SK-N-SH (cell line): ENCODE measurements at regions not wholly inside any gene's neighbourhood (a gene's known extent, or its start where the extent isn't known, plus 50 kb on each side); places are given as distances from the start of the nearest gene placed in this dataset.

Experiments
- CTCF ChIA-PET: fragments of 300-600, 350-600 bp; formaldehyde crosslinking; extraction: SDS; loops from one replicate; lab custom pipeline; 2021; lab: Yijun Ruan, JAX
- POLR2A ChIA-PET: fragments of 350-600 bp; sonication (Branson Sonifier 250); formaldehyde crosslinking; extraction: SDS; loops from one replicate; lab custom pipeline; 2020; ENCODE audit warnings: antibody characterized with exemption, inconsistent platforms; lab: Yijun Ruan, JAX
- DNase-seq: peaks from one replicate; pipeline ENCODE4 v3.0.0; 2012
- H2AFZ ChIP-seq: fragments of 200-600 bp; sonication (generic); 2 replicates; pipeline ENCODE4 v1.8.1; 2016; ENCODE audit warnings: antibody characterized with exemption, mild to moderate bottlenecking, low read depth
- H3F3A ChIP-seq: fragments of 200-600 bp; sonication (generic); replicated peaks from 2 replicates; pipeline ENCODE3; 2016; ENCODE audit warnings: antibody characterized with exemption, mild to moderate bottlenecking; ENCODE audit not compliant: insufficient read depth
- H3K27ac ChIP-seq, 2 experiments: fragments of 200-500 bp in 1 of 2; fragments of 200-600 bp in 1 of 2; sonication (Bioruptor generic) in 1 of 2; sonication (generic), shearing (Covaris generic) in 1 of 2; 2 replicates each; pipeline versions ENCODE4 v1.5.1 to v1.6.1; 2014 to 2016; ENCODE audit warnings: low read depth in 2 of 2, inconsistent platforms in 1 of 2, low read length in 1 of 2, mild to moderate bottlenecking in 1 of 2, mixed read lengths in 1 of 2
- H3K27me3 ChIP-seq: fragments of 200-600 bp; sonication (generic), shearing (Covaris generic); 2 replicates; pipeline ENCODE4 v1.6.1; 2016; ENCODE audit warnings: mixed run types; ENCODE audit not compliant: insufficient read depth
- H3K36me3 ChIP-seq, 2 experiments: fragments of 200-500 bp in 1 of 2; fragments of 200-600 bp in 1 of 2; sonication (Bioruptor generic) in 1 of 2; sonication (generic) in 1 of 2; replicated peaks in 1 of 2; 2 replicates each; pipeline versions ENCODE3 to v1.5.1; 2014 to 2016; ENCODE audit warnings: low read length in 1 of 2, mild to moderate bottlenecking in 1 of 2; ENCODE audit not compliant: insufficient read depth in 2 of 2, control insufficient read depth in 1 of 2
- H3K4me1 ChIP-seq, 2 experiments: fragments of 200-500 bp in 1 of 2; fragments of 200-600 bp in 1 of 2; sonication (Bioruptor generic) in 1 of 2; sonication (generic), shearing (Covaris generic) in 1 of 2; 2 replicates each; pipeline versions ENCODE4 v1.5.1 to v1.6.1; 2014 to 2016; ENCODE audit warnings: low read depth in 1 of 2, low read length in 1 of 2, mixed run types in 1 of 2; ENCODE audit not compliant: insufficient read depth in 2 of 2, control insufficient read depth in 1 of 2
- H3K4me2 ChIP-seq: fragments of 200-600 bp; sonication (generic), shearing (Covaris generic); 2 replicates; pipeline ENCODE4 v1.6.1; 2017; ENCODE audit warnings: mixed run types
- H3K4me3 ChIP-seq, 2 experiments: fragments of 200-500 bp in 1 of 2; fragments of 200-600 bp in 1 of 2; sonication (Bioruptor generic) in 1 of 2; sonication (generic), shearing (Covaris generic) in 1 of 2; 2 replicates each; pipeline versions ENCODE4 v1.5.1 to v1.8.1; 2014 to 2016; ENCODE audit warnings: low read depth in 2 of 2, inconsistent platforms in 1 of 2, low read length in 1 of 2, mild to moderate bottlenecking in 1 of 2, mixed read lengths in 1 of 2, moderate library complexity in 1 of 2
- H3K79me2 ChIP-seq: fragments of 200-600 bp; sonication (generic); 2 replicates; pipeline ENCODE4 v1.8.1; 2017; ENCODE audit warnings: mild to moderate bottlenecking; ENCODE audit not compliant: insufficient read depth
- H3K9ac ChIP-seq: fragments of 200-600 bp; sonication (generic); 2 replicates; pipeline ENCODE4 v1.6.1; 2017; ENCODE audit warnings: mixed run types
- H3K9me2 ChIP-seq: fragments of 200-600 bp; sonication (generic); 2 replicates; pipeline ENCODE4 v1.6.1; 2017; ENCODE audit warnings: mixed run types
- H3K9me3 ChIP-seq: fragments of 200-600 bp; sonication (generic); 2 replicates; pipeline ENCODE4 v1.6.1; 2017; ENCODE audit warnings: mixed run types, mild to moderate bottlenecking, moderate library complexity
- H4K20me1 ChIP-seq: fragments of 200-600 bp; sonication (generic); 2 replicates; pipeline ENCODE4 v1.6.1; 2017; ENCODE audit warnings: mild to moderate bottlenecking, mixed run types; ENCODE audit not compliant: insufficient read depth
- EP300 ChIP-seq, 2 experiments: IDR thresholded peaks; 2 replicates each; pipeline versions ENCODE4 v1.4.0 to v1.6.1; 2012; ENCODE audit warnings: borderline replicate concordance in 1 of 2, low read depth in 1 of 2, low read length in 1 of 2
- EZH2phosphoT487 ChIP-seq: fragments of 200-600 bp; sonication (generic); IDR thresholded peaks from 2 replicates; pipeline ENCODE4 v1.6.1; 2017; ENCODE audit warnings: low read depth, mixed run types, mild to moderate bottlenecking, antibody characterized with exemption, moderate library complexity, borderline replicate concordance
- FOSL2 ChIP-seq: IDR thresholded peaks from 2 replicates; pipeline ENCODE4 v1.4.0; 2012; ENCODE audit warnings: low read depth, mild to moderate bottlenecking, moderate library complexity, borderline replicate concordance
- FOXJ3 ChIP-seq: sonication (generic); formaldehyde crosslinking; IDR thresholded peaks from 2 replicates; pipeline ENCODE4 v1.5.1; 2020; ENCODE audit warnings: mild to moderate bottlenecking, missing genetic modification reagents
- GATA2 ChIP-seq: sonication (generic); formaldehyde crosslinking; IDR thresholded peaks from 2 replicates; pipeline ENCODE4 v1.5.0; 2020; ENCODE audit warnings: mild to moderate bottlenecking, missing genetic modification reagents
- IRF3 ChIP-seq: fragments of 150-350 bp; IDR thresholded peaks from 2 replicates; pipeline ENCODE4 v1.6.1; 2016; ENCODE audit warnings: mild to moderate bottlenecking, low read depth, low read length
- MAX ChIP-seq: IDR thresholded peaks from 2 replicates; pipeline ENCODE4 v1.4.0; 2012; ENCODE audit warnings: low read depth
- MEF2A ChIP-seq: IDR thresholded peaks from 2 replicates; pipeline ENCODE4 v1.4.0; 2012; ENCODE audit warnings: low read depth, borderline replicate concordance
- MXI1 ChIP-seq: IDR thresholded peaks from 2 replicates; pipeline ENCODE4 v1.6.1; 2012; ENCODE audit warnings: mild to moderate bottlenecking, low read depth, low read length, improper control_type of control experiment
- RAD21 ChIP-seq: IDR thresholded peaks from 2 replicates; pipeline ENCODE4 v1.6.1; 2012; ENCODE audit warnings: mild to moderate bottlenecking, low read length
- RFX5 ChIP-seq: IDR thresholded peaks from 2 replicates; pipeline ENCODE4 v1.6.1; 2012; ENCODE audit warnings: mild to moderate bottlenecking, improper control_type of control experiment, low read length
- SMC3 ChIP-seq: IDR thresholded peaks from 2 replicates; pipeline ENCODE4 v1.6.1; 2012; ENCODE audit warnings: low read depth, low read length, improper control_type of control experiment
- USF1 ChIP-seq: IDR thresholded peaks from 2 replicates; pipeline ENCODE4 v1.4.0; 2012; ENCODE audit warnings: low read depth, borderline replicate concordance
- WGBS: methylation state at CpG from one replicate; pipeline ENCODE4 v1.1.6; 2017; ENCODE audit warnings: low lambda C conversion rate; 5-methylcytosine and 5-hydroxymethylcytosine counted together
- TF ChIP-seq, protein P1 (sequence below): IDR thresholded peaks from 2 replicates; pipeline ENCODE4 v1.6.1; 2012; ENCODE audit warnings: mild to moderate bottlenecking, low read depth, low read length, moderate library complexity
- TF ChIP-seq, protein P2 (sequence below): fragments of 150-350 bp; IDR thresholded peaks from 2 replicates; pipeline ENCODE4 v1.6.1; 2017; ENCODE audit warnings: antibody characterized with exemption, low read length, low read depth, borderline replicate concordance

DNA sequence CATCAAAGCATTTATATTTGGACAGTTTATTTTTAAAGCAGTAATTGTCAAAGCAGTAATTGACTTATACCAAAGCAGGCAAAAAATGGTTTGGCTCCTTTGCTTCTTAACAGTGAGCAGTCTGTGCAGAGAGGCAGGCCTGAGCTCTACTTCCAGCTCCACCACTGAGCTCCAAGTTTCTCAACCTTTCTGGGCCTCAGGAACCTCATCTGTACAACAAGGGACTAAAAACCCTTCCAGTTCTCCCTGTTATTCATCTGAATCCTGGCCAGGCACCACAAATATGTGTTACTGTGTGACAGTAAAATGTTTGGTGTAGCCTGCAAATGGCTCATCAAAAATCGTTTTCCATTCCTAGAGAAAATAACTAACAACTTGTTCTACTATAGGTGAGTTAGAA lies 88.7 kb upstream of the TTC29 start:
- Histone ChIP-seq H3K79me2 (no peaks in the 10 kb centered on the region), H3F3A (no peaks in the 10 kb centered on the region), H3K36me3 (no peaks in the 10 kb centered on the region), H3K4me2 (no peak overlapping the region), H3K4me1 (peaks cover 0 to under 1% of the 10 kb centered on the region in 2 experiments; a peak in 2 of 4 replicates), H3K27me3 (peaks cover under 1% of the 10 kb centered on the region; the same call in 1 of the 2 replicates), H4K20me1 (no peaks in the 10 kb centered on the region), H3K4me3 (no peak overlapping the region), H3K9me3 (no peaks in the 10 kb centered on the region), H3K9me2 (no peaks in the 10 kb centered on the region), H3K27ac (no peak overlapping the region), H3K9ac (no peak overlapping the region), H2AFZ (no peak overlapping the region)
- DNase-seq, result no peak
- TF ChIP-seq MXI1, result no peak
- TF ChIP-seq USF1, result no peak
- TF ChIP-seq, protein P1, sequence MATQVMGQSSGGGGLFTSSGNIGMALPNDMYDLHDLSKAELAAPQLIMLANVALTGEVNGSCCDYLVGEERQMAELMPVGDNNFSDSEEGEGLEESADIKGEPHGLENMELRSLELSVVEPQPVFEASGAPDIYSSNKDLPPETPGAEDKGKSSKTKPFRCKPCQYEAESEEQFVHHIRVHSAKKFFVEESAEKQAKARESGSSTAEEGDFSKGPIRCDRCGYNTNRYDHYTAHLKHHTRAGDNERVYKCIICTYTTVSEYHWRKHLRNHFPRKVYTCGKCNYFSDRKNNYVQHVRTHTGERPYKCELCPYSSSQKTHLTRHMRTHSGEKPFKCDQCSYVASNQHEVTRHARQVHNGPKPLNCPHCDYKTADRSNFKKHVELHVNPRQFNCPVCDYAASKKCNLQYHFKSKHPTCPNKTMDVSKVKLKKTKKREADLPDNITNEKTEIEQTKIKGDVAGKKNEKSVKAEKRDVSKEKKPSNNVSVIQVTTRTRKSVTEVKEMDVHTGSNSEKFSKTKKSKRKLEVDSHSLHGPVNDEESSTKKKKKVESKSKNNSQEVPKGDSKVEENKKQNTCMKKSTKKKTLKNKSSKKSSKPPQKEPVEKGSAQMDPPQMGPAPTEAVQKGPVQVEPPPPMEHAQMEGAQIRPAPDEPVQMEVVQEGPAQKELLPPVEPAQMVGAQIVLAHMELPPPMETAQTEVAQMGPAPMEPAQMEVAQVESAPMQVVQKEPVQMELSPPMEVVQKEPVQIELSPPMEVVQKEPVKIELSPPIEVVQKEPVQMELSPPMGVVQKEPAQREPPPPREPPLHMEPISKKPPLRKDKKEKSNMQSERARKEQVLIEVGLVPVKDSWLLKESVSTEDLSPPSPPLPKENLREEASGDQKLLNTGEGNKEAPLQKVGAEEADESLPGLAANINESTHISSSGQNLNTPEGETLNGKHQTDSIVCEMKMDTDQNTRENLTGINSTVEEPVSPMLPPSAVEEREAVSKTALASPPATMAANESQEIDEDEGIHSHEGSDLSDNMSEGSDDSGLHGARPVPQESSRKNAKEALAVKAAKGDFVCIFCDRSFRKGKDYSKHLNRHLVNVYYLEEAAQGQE, result no peak
- no peak for TF ChIP-seq RFX5
- no peak for TF ChIP-seq RAD21
- no peak for TF ChIP-seq MAX
- TF ChIP-seq SMC3, result no peak
- no peak for TF ChIP-seq EZH2phosphoT487
- TF ChIP-seq MEF2A, result no peak
- TF ChIP-seq GATA2, result no peak
- TF ChIP-seq FOXJ3 (CRISPR knock-in tag), result no peak
- no peak for TF ChIP-seq EP300 (IDR thresholded peaks at IDR 0.05; ENCODE audit: borderline replicate concordance in 1 of 2, low read depth in 1 of 2, low read length in 1 of 2)
- 17% methylated on average over 1 of the region's 1 CpG for WGBS
- POLR2A ChIA-PET, result no interaction called here
- CTCF ChIA-PET, result interaction anchor here (0.8 to 1.9 kb wide), 2 partner anchors 13 to 15 kb away, joined by 3 to 5 read pairs; no protein-coding TSS in a partner anchor

GRCh38 chr4:147037069-147037468 lies 91.4 kb upstream of the TTC29 start:
- ChIA-PET CTCF (interaction anchor here (1.0 to 1.1 kb wide), 2 partner anchors 60 to 84 kb away, joined by 3 read pairs; no protein-coding TSS in a partner anchor), POLR2A (no interaction called here)
- Histone ChIP-seq H3K27ac (no peak overlapping the region), H3K9ac (no peak overlapping the region), H3K9me3 (no peaks in the 10 kb centered on the region), H3F3A (no peaks in the 10 kb centered on the region), H2AFZ (no peak overlapping the region), H3K36me3 (no peaks in the 10 kb centered on the region), H3K79me2 (no peaks in the 10 kb centered on the region), H3K4me2 (no peak overlapping the region), H4K20me1 (no peaks in the 10 kb centered on the region), H3K9me2 (no peaks in the 10 kb centered on the region), H3K27me3 (peaks cover 11% of the 10 kb centered on the region; the same call in 1 of the 2 replicates), H3K4me1 (peaks cover 0 to 22% of the 10 kb centered on the region in 2 experiments; a peak in 2 of 4 replicates), H3K4me3 (no peak overlapping the region)
- no peak for DNase-seq
- TF ChIP-seq MXI1, result no peak
- TF ChIP-seq IRF3, result no peak
- TF ChIP-seq, protein P2, sequence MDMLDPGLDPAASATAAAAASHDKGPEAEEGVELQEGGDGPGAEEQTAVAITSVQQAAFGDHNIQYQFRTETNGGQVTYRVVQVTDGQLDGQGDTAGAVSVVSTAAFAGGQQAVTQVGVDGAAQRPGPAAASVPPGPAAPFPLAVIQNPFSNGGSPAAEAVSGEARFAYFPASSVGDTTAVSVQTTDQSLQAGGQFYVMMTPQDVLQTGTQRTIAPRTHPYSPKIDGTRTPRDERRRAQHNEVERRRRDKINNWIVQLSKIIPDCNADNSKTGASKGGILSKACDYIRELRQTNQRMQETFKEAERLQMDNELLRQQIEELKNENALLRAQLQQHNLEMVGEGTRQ, result no peak
- TF ChIP-seq, protein P1, result no peak
- no peak for TF ChIP-seq FOSL2
- 80% methylated on average over 4 of the region's 4 CpGs for WGBS
